CD4-positive, CD25-positive, alpha-beta regulatory T cell (primary cell): ENCODE measurements at regions not wholly inside any gene's neighbourhood (a gene's known extent, or its start where the extent isn't known, plus 50 kb on each side); places are given as distances from the start of the nearest gene placed in this dataset.

Experiments used
- ATAC-seq, 2 donors: fragments of 150-1000 bp; cut with Tn5 transposase; one replicate each; pipeline ENCODE4 v1.10.0; 2021; ENCODE audit warnings: low read depth in 2 of 2, moderate number of reproducible peaks in 2 of 2, moderate library complexity in 1 of 2
- DNase-seq, 3 donors: peaks; one replicate each; pipeline versions ENCODE4 v3.0.0 to v3.0.0-alpha.2; 2012 to 2022; ENCODE audit warnings: mixed read lengths in 1 of 3
- H3K27ac ChIP-seq: one replicate; pipeline ENCODE4 v1.7.0; 2013; ENCODE audit warnings: mild to moderate bottlenecking, low read length; ENCODE audit not compliant: insufficient read depth, poor library complexity, severe bottlenecking
- H3K27me3 ChIP-seq: one replicate; pipeline ENCODE4 v1.7.0; 2013; ENCODE audit warnings: low read length; ENCODE audit not compliant: control insufficient read depth, insufficient read depth
- H3K36me3 ChIP-seq: one replicate; pipeline ENCODE4 v1.7.0; 2013; ENCODE audit warnings: mild to moderate bottlenecking, low read length, moderate library complexity; ENCODE audit not compliant: control insufficient read depth, insufficient read depth
- H3K4me1 ChIP-seq: 2 replicates; pipeline ENCODE4 v1.7.0; 2013; ENCODE audit warnings: mild to moderate bottlenecking, low read length; ENCODE audit not compliant: insufficient read depth, control insufficient read depth, poor library complexity, severe bottlenecking
- H3K4me3 ChIP-seq: one replicate; pipeline ENCODE4 v1.7.0; 2013; ENCODE audit warnings: low read depth, mild to moderate bottlenecking, low read length, moderate library complexity
- H3K9me3 ChIP-seq, 2 experiments: 1 replicate in 1 of 2; 2 replicates in 1 of 2; pipeline ENCODE4 v1.7.0; 2013; ENCODE audit warnings: low read length in 2 of 2, mild to moderate bottlenecking in 1 of 2, moderate library complexity in 1 of 2; ENCODE audit not compliant: control insufficient read depth in 2 of 2
- H3K27ac Mint-ChIP-seq, 3 donors: one replicate each; pipeline ENCODE4 v1.8.0; 2020 to 2022; ENCODE audit warnings: mild to moderate bottlenecking in 3 of 3, mixed read lengths in 3 of 3, moderate library complexity in 2 of 3
- H3K27me3 Mint-ChIP-seq: one replicate; pipeline ENCODE4 v1.8.0; 2022; ENCODE audit warnings: mild to moderate bottlenecking, mixed read lengths
- H3K36me3 Mint-ChIP-seq: one replicate; pipeline ENCODE4 v1.8.0; 2020; ENCODE audit warnings: mixed read lengths
- H3K4me1 Mint-ChIP-seq, 4 donors: one replicate each; pipeline ENCODE4 v1.8.0; 2020 to 2022; ENCODE audit warnings: mixed read lengths in 4 of 4, mild to moderate bottlenecking in 1 of 4
- H3K4me3 Mint-ChIP-seq, 4 donors: one replicate each; pipeline ENCODE4 v1.8.0; 2020 to 2022; ENCODE audit warnings: mild to moderate bottlenecking in 4 of 4, mixed read lengths in 4 of 4, moderate library complexity in 3 of 4
- H3K9me3 Mint-ChIP-seq, 7 donors: one replicate each; pipeline ENCODE4 v1.8.0; 2020 to 2022; ENCODE audit warnings: mixed read lengths in 7 of 7, mild to moderate bottlenecking in 3 of 7, moderate library complexity in 2 of 7

DNA sequence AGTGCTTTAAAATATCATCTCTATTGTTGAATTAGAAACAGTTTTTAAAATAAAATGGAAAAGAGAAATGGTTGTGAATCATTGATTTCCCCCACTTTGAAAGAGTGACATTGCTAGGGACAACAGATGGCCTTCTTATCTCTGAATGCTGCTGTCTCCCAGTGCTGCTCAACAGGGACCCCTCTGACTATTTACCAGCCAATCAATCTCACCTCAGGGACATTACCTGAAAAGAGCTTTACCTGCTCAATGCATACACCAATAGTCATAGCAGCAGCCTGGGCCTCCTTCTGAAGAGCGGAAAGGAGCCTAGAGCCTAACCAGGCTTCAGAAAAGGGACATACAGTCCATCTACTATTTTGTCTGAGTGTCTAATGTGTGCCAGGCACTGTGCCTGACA lies 162.8 kb downstream of the CGGBP1 start:
- Histone ChIP-seq H3K27me3 (no peaks in the 10 kb centered on the region), H3K4me3 (no peak overlapping the region), H3K9me3 (no peaks in the 10 kb centered on the region), H3K27ac (no peak overlapping the region), H3K4me1 (no peaks in the 10 kb centered on the region), H3K36me3 (no peaks in the 10 kb centered on the region)
- Mint-ChIP-seq H3K27me3 (peaks cover 6% of the 10 kb centered on the region), H3K27ac (no peak overlapping the region), H3K4me1 (no peaks in the 10 kb centered on the region), H3K36me3 (no peaks in the 10 kb centered on the region), H3K4me3 (no peak overlapping the region), H3K9me3 (peaks cover 0 to 4% (median 0%) of the 10 kb centered on the region in 7 donors)
- ATAC-seq (no peak), DNase-seq (no peak)

DNA sequence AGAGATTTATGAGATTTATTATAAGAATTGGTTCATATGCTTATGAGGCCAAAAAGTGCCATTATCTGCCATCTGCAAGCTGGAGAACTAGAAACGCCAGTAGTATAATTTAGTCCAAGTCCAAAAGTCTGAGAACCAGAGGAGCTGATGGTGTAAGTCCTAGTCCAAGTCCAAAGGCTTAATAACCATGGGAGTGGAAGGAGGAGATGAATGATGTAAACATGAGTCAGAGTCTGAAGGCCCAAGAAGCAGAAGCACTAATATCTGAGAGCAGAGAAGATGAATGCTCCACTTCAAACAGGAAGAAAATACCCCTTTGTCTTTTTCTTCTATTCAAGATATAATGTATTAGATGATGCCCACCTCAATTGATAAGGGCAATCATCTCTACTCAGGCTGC lies 185.7 kb downstream of the CGGBP1 start:
- ATAC-seq: no peak
- H3K36me3 Mint-ChIP-seq: no peaks in the 10 kb centered on the region
- Histone ChIP-seq H3K27me3 (no peaks in the 10 kb centered on the region), H3K4me1 (no peaks in the 10 kb centered on the region), H3K27ac (no peak overlapping the region), H3K36me3 (no peaks in the 10 kb centered on the region), H3K9me3 (no peaks in the 10 kb centered on the region), H3K4me3 (no peak overlapping the region)
- H3K9me3 Mint-ChIP-seq: peaks cover 0 to 32% (median 6%) of the 10 kb centered on the region in 7 donors
- H3K27ac Mint-ChIP-seq: no peak overlapping the region
- DNase-seq: no peak
- H3K4me3 Mint-ChIP-seq: no peak overlapping the region
- no peaks in the 10 kb centered on the region for H3K27me3 Mint-ChIP-seq
- H3K4me1 Mint-ChIP-seq: no peaks in the 10 kb centered on the region

DNA sequence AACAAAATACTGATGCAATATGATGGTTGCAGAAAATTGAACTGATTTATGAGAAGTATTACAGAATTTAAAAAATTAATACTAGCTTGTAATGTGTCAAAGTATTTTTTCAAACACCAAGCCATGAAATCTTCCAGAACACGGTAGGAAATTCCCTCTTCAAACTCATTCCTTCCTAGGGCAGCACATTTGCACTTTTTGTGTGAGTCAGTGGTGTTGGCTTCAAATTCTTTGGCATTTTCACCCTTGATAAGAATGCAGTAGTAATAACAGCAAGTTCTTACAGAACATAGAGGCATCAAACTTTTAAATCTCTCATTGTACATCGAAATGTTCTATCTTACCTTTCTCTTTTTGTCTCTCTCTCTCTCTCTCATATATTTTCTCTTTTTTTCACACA lies 191.8 kb downstream of the CGGBP1 start:
- ATAC-seq: no peak
- peaks cover 0 to 19% (median 6%) of the 10 kb centered on the region in 7 donors for H3K9me3 Mint-ChIP-seq

GRCh38 chr3:87856126-87856525 lies 202.7 kb downstream of the CGGBP1 start:
- Mint-ChIP-seq H3K4me1 (no peaks in the 10 kb centered on the region), H3K9me3 (peaks cover 0 to 4% (median 2%) of the 10 kb centered on the region in 7 donors), H3K36me3 (no peaks in the 10 kb centered on the region), H3K4me3 (no peak overlapping the region), H3K27ac (no peak overlapping the region), H3K27me3 (no peaks in the 10 kb centered on the region)
- ATAC-seq (no peak), DNase-seq (no peak)
- H3K27me3 ChIP-seq: no peaks in the 10 kb centered on the region
- no peaks in the 10 kb centered on the region for H3K4me1 ChIP-seq
- no peak overlapping the region for H3K27ac ChIP-seq
- no peaks in the 10 kb centered on the region for H3K9me3 ChIP-seq
- H3K4me3 ChIP-seq: no peak overlapping the region
- H3K36me3 ChIP-seq: no peaks in the 10 kb centered on the region

More for the DNA sequence above, 191.8 kb downstream of the CGGBP1 start:
- H3K4me3 Mint-ChIP-seq: no peak overlapping the region
- no peaks in the 10 kb centered on the region for H3K9me3 ChIP-seq
- no peaks in the 10 kb centered on the region for H3K27me3 ChIP-seq
- DNase-seq: no peak
- no peaks in the 10 kb centered on the region for H3K4me1 ChIP-seq
- no peak overlapping the region for H3K27ac Mint-ChIP-seq
- no peak overlapping the region for H3K4me3 ChIP-seq
- H3K4me1 Mint-ChIP-seq: no peaks in the 10 kb centered on the region
- peaks cover 6% of the 10 kb centered on the region for H3K27me3 Mint-ChIP-seq
- H3K27ac ChIP-seq: no peak overlapping the region
- H3K36me3 Mint-ChIP-seq: no peaks in the 10 kb centered on the region
- no peaks in the 10 kb centered on the region for H3K36me3 ChIP-seq

- Mint-ChIP-seq H3K9me3 (peaks cover 0 to 4% (median 2%) of the 10 kb centered on the region in 7 donors), H3K4me3 (no peak overlapping the region), H3K27ac (no peak overlapping the region), H3K4me1 (no peaks in the 10 kb centered on the region), H3K36me3 (no peaks in the 10 kb centered on the region), H3K27me3 (no peaks in the 10 kb centered on the region)
- no peak for ATAC-seq
- no peaks in the 10 kb centered on the region for H3K9me3 ChIP-seq
- no peak overlapping the region for H3K4me3 ChIP-seq
- no peak overlapping the region for H3K27ac ChIP-seq
- no peaks in the 10 kb centered on the region for H3K36me3 ChIP-seq
- DNase-seq: no peak
- H3K27me3 ChIP-seq: no peaks in the 10 kb centered on the region
- no peaks in the 10 kb centered on the region for H3K4me1 ChIP-seq
Observed at GRCh38 chr3:87855616-87856015, 203.2 kb downstream of the CGGBP1 start.

- Histone ChIP-seq H3K9me3 (no peaks in the 10 kb centered on the region), H3K36me3 (no peaks in the 10 kb centered on the region), H3K27ac (no peak overlapping the region), H3K4me1 (no peaks in the 10 kb centered on the region), H3K27me3 (no peaks in the 10 kb centered on the region), H3K4me3 (no peak overlapping the region)
- Mint-ChIP-seq H3K9me3 (peaks cover 0 to 4% (median 2%) of the 10 kb centered on the region in 7 donors), H3K27me3 (no peaks in the 10 kb centered on the region), H3K4me3 (no peak overlapping the region), H3K4me1 (no peaks in the 10 kb centered on the region), H3K27ac (no peak overlapping the region), H3K36me3 (no peaks in the 10 kb centered on the region)
- ATAC-seq: no peak
- DNase-seq: no peak
Observed at GRCh38 chr3:87855211-87855610, 203.6 kb downstream of the CGGBP1 start.

- no peak for ATAC-seq
- Histone ChIP-seq H3K4me3 (no peak overlapping the region), H3K36me3 (no peaks in the 10 kb centered on the region), H3K27me3 (no peaks in the 10 kb centered on the region), H3K4me1 (no peaks in the 10 kb centered on the region), H3K27ac (no peak overlapping the region), H3K9me3 (no peaks in the 10 kb centered on the region)
- Mint-ChIP-seq H3K27ac (no peak overlapping the region), H3K9me3 (peaks cover 0 to 3% (median 0%) of the 10 kb centered on the region in 7 donors), H3K27me3 (no peaks in the 10 kb centered on the region), H3K4me1 (no peaks in the 10 kb centered on the region), H3K36me3 (no peaks in the 10 kb centered on the region), H3K4me3 (no peak overlapping the region)
- DNase-seq: no peak
Observed at GRCh38 chr3:87848003-87848402, 210.8 kb downstream of the CGGBP1 start.

DNA sequence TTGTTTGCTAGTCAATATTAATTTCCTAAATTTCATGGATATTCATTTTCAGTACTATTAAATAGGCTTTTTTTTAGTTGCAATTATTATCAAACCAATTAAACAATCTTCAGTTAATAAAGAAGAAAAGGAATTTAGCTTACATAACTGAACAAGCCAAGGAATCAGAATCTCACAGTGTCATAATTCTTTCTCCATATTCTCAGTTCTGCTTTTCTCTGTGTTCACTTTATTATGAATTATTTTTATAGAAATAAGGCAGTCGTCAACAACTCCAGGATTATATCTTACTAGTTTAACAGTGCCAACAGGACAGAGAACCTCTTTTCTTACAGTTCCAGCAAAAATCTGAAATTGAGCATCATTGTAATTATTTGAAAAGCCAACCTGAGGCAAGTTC lies 221.7 kb downstream of the CGGBP1 start:
- Histone ChIP-seq H3K4me1 (no peaks in the 10 kb centered on the region), H3K4me3 (no peak overlapping the region), H3K27me3 (no peaks in the 10 kb centered on the region), H3K36me3 (no peaks in the 10 kb centered on the region), H3K9me3 (peaks cover 0 to 2% of the 10 kb centered on the region in 2 experiments), H3K27ac (no peak overlapping the region)
- Mint-ChIP-seq H3K4me3 (no peak overlapping the region), H3K27ac (no peak overlapping the region), H3K9me3 (peaks cover 0 to 13% (median 0%) of the 10 kb centered on the region in 7 donors), H3K4me1 (no peaks in the 10 kb centered on the region), H3K27me3 (no peaks in the 10 kb centered on the region), H3K36me3 (no peaks in the 10 kb centered on the region)
- no peak for DNase-seq
- ATAC-seq: no peak
